ENCODE measurements at regions not wholly inside any gene's neighbourhood (a gene's known extent, or its start where the extent isn't known, plus 50 kb on each side); places are given as distances from the start of the nearest gene placed in this dataset.

GRCh38 chr4:123890889-123891288, 494.3 kb downstream of the SPRY1 start:
- TF ChIP-seq EZH2 (IDR thresholded peaks at IDR 0.05; ENCODE audit: borderline replicate concordance, insufficient read depth, low read depth, low read length, poor library complexity, severe bottlenecking): no peak
- TF ChIP-seq CTCF (IDR thresholded peaks at IDR 0.05): no peak
- no peaks in the 10 kb centered on the region for H3K9me3 Mint-ChIP-seq (ENCODE audit: insufficient read depth)
- WGBS (ENCODE audit: insufficient coverage): no CpG with 5 or more reads among the region's 3 CpGs

GRCh38 chr4:123891881-123892280, 495.3 kb downstream of the SPRY1 start:
- no peaks in the 10 kb centered on the region for H3K27me3 Mint-ChIP-seq
- DNase-seq (no peak), ATAC-seq (ENCODE audit: low read depth) (no peak)
- Histone ChIP-seq H3K9me3 (ENCODE audit: control extremely low read depth in 1 of 3, control insufficient read depth in 2 of 3, insufficient read depth in 1 of 3, low read length in 2 of 3) (no peaks in the 10 kb centered on the region), H3K4me3 (ENCODE audit: control extremely low read depth in 1 of 5, extremely low read depth in 1 of 5, insufficient read depth in 1 of 5, low read depth in 2 of 5, low read length in 4 of 5) (no peak overlapping the region), H3K4me2 (replicated peaks; ENCODE audit: low read depth, low read length, poor library complexity, severe bottlenecking) (no peak overlapping the region), H3K27ac (ENCODE audit: low read length in 2 of 2) (no peak overlapping the region), H3K4me1 (ENCODE audit: control insufficient read depth in 2 of 2, insufficient read depth in 2 of 2, low read length in 2 of 2) (no peaks in the 10 kb centered on the region), H3K27me3 (replicated peaks in 1 of 4; ENCODE audit: control extremely low read depth in 1 of 4, control insufficient read depth in 3 of 4, insufficient read depth in 4 of 4, low read length in 3 of 4) (no peaks in the 10 kb centered on the region), H3K79me2 (ENCODE audit: control insufficient read depth, insufficient read depth, low read length) (no peaks in the 10 kb centered on the region), H4K20me1 (ENCODE audit: control insufficient read depth, insufficient read depth, low read length, poor library complexity, severe bottlenecking) (no peaks in the 10 kb centered on the region), H3K36me3 (replicated peaks in 1 of 2; ENCODE audit: control extremely low read depth in 1 of 2, control insufficient read depth in 1 of 2, extremely low read depth in 1 of 2, insufficient read depth in 2 of 2, low read length in 1 of 2) (no peaks in the 10 kb centered on the region), H2AFZ (ENCODE audit: insufficient read depth, low read depth, low read length, poor library complexity, severe bottlenecking) (no peak overlapping the region), H3K9ac (ENCODE audit: low read length) (no peak overlapping the region)
- POLR2A ChIA-PET: no interaction called here
- H3K4me3 Mint-ChIP-seq: no peak overlapping the region
- CTCF ChIA-PET: no interaction called here
- no peaks in the 10 kb centered on the region for H3K4me1 Mint-ChIP-seq
- intact Hi-C loops (cut with micrococcal nuclease): no loop called here
- no peak for TF ChIP-seq EZH2 (IDR thresholded peaks at IDR 0.05; ENCODE audit: borderline replicate concordance, insufficient read depth, low read depth, low read length, poor library complexity, severe bottlenecking)
- no peak for TF ChIP-seq CTCF (IDR thresholded peaks at IDR 0.05)
- no peaks in the 10 kb centered on the region for H3K9me3 Mint-ChIP-seq (ENCODE audit: insufficient read depth)
- no peak overlapping the region for H3K27ac Mint-ChIP-seq
- no CpG with 5 or more reads among the region's 3 CpGs for WGBS (ENCODE audit: insufficient coverage)

More at GRCh38 chr4:123890889-123891288, 494.3 kb downstream of the SPRY1 start:
- Mint-ChIP-seq H3K27ac (no peak overlapping the region), H3K4me3 (no peak overlapping the region), H3K27me3 (no peaks in the 10 kb centered on the region), H3K4me1 (no peaks in the 10 kb centered on the region)
- no peak overlapping the region for H3K4me3 ChIP-seq (ENCODE audit: control extremely low read depth in 1 of 5, extremely low read depth in 1 of 5, insufficient read depth in 1 of 5, low read depth in 2 of 5, low read length in 4 of 5)
- POLR2A ChIA-PET: no interaction called here
- CTCF ChIA-PET: no interaction called here
- no peaks in the 10 kb centered on the region for H3K4me1 ChIP-seq (ENCODE audit: control insufficient read depth in 2 of 2, insufficient read depth in 2 of 2, low read length in 2 of 2)
- H2AFZ ChIP-seq (ENCODE audit: insufficient read depth, low read depth, low read length, poor library complexity, severe bottlenecking): no peak overlapping the region
- H3K4me2 ChIP-seq (replicated peaks; ENCODE audit: low read depth, low read length, poor library complexity, severe bottlenecking): no peak overlapping the region
- no peaks in the 10 kb centered on the region for H3K27me3 ChIP-seq (replicated peaks in 1 of 4; ENCODE audit: control extremely low read depth in 1 of 4, control insufficient read depth in 3 of 4, insufficient read depth in 4 of 4, low read length in 3 of 4)
- no peaks in the 10 kb centered on the region for H3K79me2 ChIP-seq (ENCODE audit: control insufficient read depth, insufficient read depth, low read length)
- H3K9me3 ChIP-seq (ENCODE audit: control extremely low read depth in 1 of 3, control insufficient read depth in 2 of 3, insufficient read depth in 1 of 3, low read length in 2 of 3): no peaks in the 10 kb centered on the region
- H3K27ac ChIP-seq (ENCODE audit: low read length in 2 of 2): no peak overlapping the region
- H3K36me3 ChIP-seq (replicated peaks in 1 of 2; ENCODE audit: control extremely low read depth in 1 of 2, control insufficient read depth in 1 of 2, extremely low read depth in 1 of 2, insufficient read depth in 2 of 2, low read length in 1 of 2): no peaks in the 10 kb centered on the region
- H3K9ac ChIP-seq (ENCODE audit: low read length): no peak overlapping the region
- ATAC-seq (ENCODE audit: low read depth) (no peak), DNase-seq (no peak)
- H4K20me1 ChIP-seq (ENCODE audit: control insufficient read depth, insufficient read depth, low read length, poor library complexity, severe bottlenecking): no peaks in the 10 kb centered on the region
- intact Hi-C loops (cut with micrococcal nuclease): no loop called here

All from B cell (primary cell).